Upper lobe of right lung (tissue), 1 donor: ENCODE measurements at regions not wholly inside any gene's neighbourhood (a gene's known extent, or its start where the extent isn't known, plus 50 kb on each side); places are given as distances from the start of the nearest gene placed in this dataset.
A peak's percentile ranks its signal among the peaks of the same experiment; 100 is the strongest.
"Not testable (repeated sequence)": the region's sequence is repeated elsewhere in the genome, so short reads cannot be mapped to it uniquely, and the experiment has no call there.

Source experiments
- ATAC-seq: fragments of 200-7000 bp; cut with Tn5 transposase; one replicate; pipeline ENCODE4 v1.9.1; 2020; ENCODE audit warnings: mild to moderate bottlenecking, moderate library complexity
- DNase-seq: peaks from one replicate; pipeline ENCODE4 v3.0.0-alpha.2; 2020
- H3K27ac ChIP-seq: fragments of 200-600 bp; one replicate; pipeline ENCODE4 v1.8.0; 2022
- H3K27me3 ChIP-seq: fragments of 200-600 bp; one replicate; pipeline ENCODE4 v1.8.0; 2022; ENCODE audit warnings: mild to moderate bottlenecking
- H3K36me3 ChIP-seq: fragments of 200-600 bp; one replicate; pipeline ENCODE4 v1.8.0; 2022
- H3K4me1 ChIP-seq: fragments of 200-600 bp; one replicate; pipeline ENCODE4 v1.8.0; 2022
- H3K4me3 ChIP-seq: fragments of 200-600 bp; one replicate; pipeline ENCODE4 v1.8.0; 2022; ENCODE audit warnings: mild to moderate bottlenecking
- H3K9me3 ChIP-seq: fragments of 200-600 bp; one replicate; pipeline ENCODE4 v1.8.0; 2022
- intact Hi-C: fragments of 100-400 bp; cut with DNase I; formaldehyde crosslinking; loops from one replicate; pipeline ENCODE4 v1.11.0; 2022
- donor health status: DM: no; HTN: yes; CAD: no; lungs with severe emphysema.

GRCh38 chr9:62915168-62915567, 1725.3 kb downstream of the SPATA31A7 start:
- H3K4me1 ChIP-seq, H3K9me3 ChIP-seq, intact Hi-C loops, H3K36me3 ChIP-seq, H3K27me3 ChIP-seq, H3K27ac ChIP-seq, H3K4me3 ChIP-seq: not testable (repeated sequence)
- ATAC-seq (peak; percentile 25), DNase-seq (peak; percentile 62)

- H3K4me1 ChIP-seq, H3K4me3 ChIP-seq, H3K27me3 ChIP-seq, H3K36me3 ChIP-seq, H3K9me3 ChIP-seq, H3K27ac ChIP-seq, DNase-seq, intact Hi-C loops: not testable (repeated sequence)
- peak; percentile 100 for ATAC-seq
These were observed 1725.8 kb downstream of the SPATA31A7 start for GRCh38 chr9:62915661-62916060.

GRCh38 chr9:62918648-62919385, 1729.0 kb downstream of the SPATA31A7 start:
- H3K4me3 ChIP-seq, H3K9me3 ChIP-seq, H3K4me1 ChIP-seq, ATAC-seq, H3K36me3 ChIP-seq, intact Hi-C loops, H3K27me3 ChIP-seq, H3K27ac ChIP-seq, DNase-seq: not testable (repeated sequence)

GRCh38 chr9:62931484-62931883, 1741.6 kb downstream of the SPATA31A7 start:
- intact Hi-C loops, H3K27me3 ChIP-seq, DNase-seq, H3K4me3 ChIP-seq, H3K4me1 ChIP-seq, H3K27ac ChIP-seq, H3K9me3 ChIP-seq, ATAC-seq, H3K36me3 ChIP-seq: not testable (repeated sequence)

- intact Hi-C loops, H3K4me3 ChIP-seq, DNase-seq, H3K36me3 ChIP-seq, ATAC-seq, H3K9me3 ChIP-seq, H3K27me3 ChIP-seq, H3K4me1 ChIP-seq, H3K27ac ChIP-seq: not testable (repeated sequence)
These were observed 1763.0 kb downstream of the SPATA31A7 start for GRCh38 chr9:62952840-62953239.
